ENCODE measurements at regions not wholly inside any gene's neighbourhood (a gene's known extent, or its start where the extent isn't known, plus 50 kb on each side); places are given as distances from the start of the nearest gene placed in this dataset.

- peaks cover 3% of the 10 kb centered on the region for H3K9me3 Mint-ChIP-seq (ENCODE audit: unreplicated experiment)
- no peak for FAIRE-seq
- no peak overlapping the region for H3K9ac ChIP-seq (ENCODE audit: low read length)
Observed at GRCh38 chr1:95954585-95954984, 720.6 kb downstream of the RWDD3 start.

GRCh38 chr1:95956215-95956614 is 722.2 kb downstream of the RWDD3 start:
- no peaks in the 10 kb centered on the region for H3K27me3 Mint-ChIP-seq (ENCODE audit: low read depth, unreplicated experiment)
- no peak overlapping the region for H3K27ac Mint-ChIP-seq (ENCODE audit: unreplicated experiment)
- Histone ChIP-seq H3K9me3 (ENCODE audit: insufficient read depth, low read depth, low read length) (no peaks in the 10 kb centered on the region), H3K27me3 (ENCODE audit: insufficient read depth, low read length) (no peaks in the 10 kb centered on the region), H3K9ac (ENCODE audit: low read length) (no peak overlapping the region), H2AFZ (ENCODE audit: low read depth, low read length) (no peak overlapping the region), H3K4me3 (ENCODE audit: insufficient read depth, low read depth, low read length) (no peak overlapping the region), H3K4me1 (ENCODE audit: insufficient read depth, low read length) (no peaks in the 10 kb centered on the region), H3K27ac (ENCODE audit: low read depth, low read length) (no peak overlapping the region), H3K4me2 (ENCODE audit: low read length) (no peak overlapping the region), H4K20me1 (ENCODE audit: insufficient read depth, low read length) (no peaks in the 10 kb centered on the region), H3K79me2 (ENCODE audit: insufficient read depth, low read length) (no peaks in the 10 kb centered on the region), H3K36me3 (ENCODE audit: insufficient read depth, low read length) (no peaks in the 10 kb centered on the region)
- peaks cover 3% of the 10 kb centered on the region for H3K9me3 Mint-ChIP-seq (ENCODE audit: unreplicated experiment)
- DNase-seq (ENCODE audit: low read depth) (no peak), FAIRE-seq (no peak)
- H3K4me1 Mint-ChIP-seq (ENCODE audit: low read depth, unreplicated experiment), result peaks cover 5% of the 10 kb centered on the region
- H3K4me3 Mint-ChIP-seq (ENCODE audit: unreplicated experiment), result no peak overlapping the region
- TF ChIP-seq, protein P1, sequence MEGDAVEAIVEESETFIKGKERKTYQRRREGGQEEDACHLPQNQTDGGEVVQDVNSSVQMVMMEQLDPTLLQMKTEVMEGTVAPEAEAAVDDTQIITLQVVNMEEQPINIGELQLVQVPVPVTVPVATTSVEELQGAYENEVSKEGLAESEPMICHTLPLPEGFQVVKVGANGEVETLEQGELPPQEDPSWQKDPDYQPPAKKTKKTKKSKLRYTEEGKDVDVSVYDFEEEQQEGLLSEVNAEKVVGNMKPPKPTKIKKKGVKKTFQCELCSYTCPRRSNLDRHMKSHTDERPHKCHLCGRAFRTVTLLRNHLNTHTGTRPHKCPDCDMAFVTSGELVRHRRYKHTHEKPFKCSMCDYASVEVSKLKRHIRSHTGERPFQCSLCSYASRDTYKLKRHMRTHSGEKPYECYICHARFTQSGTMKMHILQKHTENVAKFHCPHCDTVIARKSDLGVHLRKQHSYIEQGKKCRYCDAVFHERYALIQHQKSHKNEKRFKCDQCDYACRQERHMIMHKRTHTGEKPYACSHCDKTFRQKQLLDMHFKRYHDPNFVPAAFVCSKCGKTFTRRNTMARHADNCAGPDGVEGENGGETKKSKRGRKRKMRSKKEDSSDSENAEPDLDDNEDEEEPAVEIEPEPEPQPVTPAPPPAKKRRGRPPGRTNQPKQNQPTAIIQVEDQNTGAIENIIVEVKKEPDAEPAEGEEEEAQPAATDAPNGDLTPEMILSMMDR (IDR thresholded peaks at IDR 0.05; ENCODE audit: insufficient read depth, low read depth, low read length), result no peak
- no peak for TF ChIP-seq EZH2 (IDR thresholded peaks at IDR 0.05; ENCODE audit: insufficient read depth, low read length)
- H3K36me3 Mint-ChIP-seq (ENCODE audit: low read depth, unreplicated experiment), result no peaks in the 10 kb centered on the region

More at GRCh38 chr1:95954585-95954984, 720.6 kb downstream of the RWDD3 start:
- H3K4me3 Mint-ChIP-seq (ENCODE audit: unreplicated experiment), result no peak overlapping the region
- H3K27me3 ChIP-seq (ENCODE audit: insufficient read depth, low read length), result no peaks in the 10 kb centered on the region
- H2AFZ ChIP-seq (ENCODE audit: low read depth, low read length), result no peak overlapping the region
- no peaks in the 10 kb centered on the region for H3K79me2 ChIP-seq (ENCODE audit: insufficient read depth, low read length)
- no peak for TF ChIP-seq EZH2 (IDR thresholded peaks at IDR 0.05; ENCODE audit: insufficient read depth, low read length)
- TF ChIP-seq, protein P1 (IDR thresholded peaks at IDR 0.05; ENCODE audit: insufficient read depth, low read depth, low read length), result no peak
- no peaks in the 10 kb centered on the region for H3K36me3 Mint-ChIP-seq (ENCODE audit: low read depth, unreplicated experiment)
- H3K4me1 Mint-ChIP-seq (ENCODE audit: low read depth, unreplicated experiment), result peaks cover 5% of the 10 kb centered on the region
- no peak for DNase-seq (ENCODE audit: low read depth)
- no peaks in the 10 kb centered on the region for H3K27me3 Mint-ChIP-seq (ENCODE audit: low read depth, unreplicated experiment)
- no peaks in the 10 kb centered on the region for H3K36me3 ChIP-seq (ENCODE audit: insufficient read depth, low read length)
- H4K20me1 ChIP-seq (ENCODE audit: insufficient read depth, low read length), result no peaks in the 10 kb centered on the region
- no peak overlapping the region for H3K4me3 ChIP-seq (ENCODE audit: insufficient read depth, low read depth, low read length)
- no peak overlapping the region for H3K27ac ChIP-seq (ENCODE audit: low read depth, low read length)
- no peak overlapping the region for H3K27ac Mint-ChIP-seq (ENCODE audit: unreplicated experiment)
- H3K9me3 ChIP-seq (ENCODE audit: insufficient read depth, low read depth, low read length), result no peaks in the 10 kb centered on the region
- H3K4me1 ChIP-seq (ENCODE audit: insufficient read depth, low read length), result no peaks in the 10 kb centered on the region
- H3K4me2 ChIP-seq (ENCODE audit: low read length), result no peak overlapping the region

GRCh38 chr1:95957748-95958147 is 723.7 kb downstream of the RWDD3 start:
- Mint-ChIP-seq H3K27me3 (ENCODE audit: low read depth, unreplicated experiment) (no peaks in the 10 kb centered on the region), H3K4me1 (ENCODE audit: low read depth, unreplicated experiment) (no peaks in the 10 kb centered on the region), H3K27ac (ENCODE audit: unreplicated experiment) (no peak overlapping the region), H3K4me3 (ENCODE audit: unreplicated experiment) (no peak overlapping the region), H3K36me3 (ENCODE audit: low read depth, unreplicated experiment) (no peaks in the 10 kb centered on the region), H3K9me3 (ENCODE audit: unreplicated experiment) (peaks cover 3% of the 10 kb centered on the region)
- DNase-seq (ENCODE audit: low read depth), result peak; percentile 40
- TF ChIP-seq, protein P1 (IDR thresholded peaks at IDR 0.05; ENCODE audit: insufficient read depth, low read depth, low read length), result no peak
- no peak for TF ChIP-seq EZH2 (IDR thresholded peaks at IDR 0.05; ENCODE audit: insufficient read depth, low read length)
- H3K9me3 ChIP-seq (ENCODE audit: insufficient read depth, low read depth, low read length), result no peaks in the 10 kb centered on the region
- H3K27me3 ChIP-seq (ENCODE audit: insufficient read depth, low read length), result no peaks in the 10 kb centered on the region
- no peaks in the 10 kb centered on the region for H3K79me2 ChIP-seq (ENCODE audit: insufficient read depth, low read length)
- H2AFZ ChIP-seq (ENCODE audit: low read depth, low read length), result no peak overlapping the region
- H3K4me1 ChIP-seq (ENCODE audit: insufficient read depth, low read length), result no peaks in the 10 kb centered on the region
- H3K9ac ChIP-seq (ENCODE audit: low read length), result no peak overlapping the region
- H3K4me3 ChIP-seq (ENCODE audit: insufficient read depth, low read depth, low read length), result no peak overlapping the region
- no peak overlapping the region for H3K4me2 ChIP-seq (ENCODE audit: low read length)
- H3K27ac ChIP-seq (ENCODE audit: low read depth, low read length), result no peak overlapping the region
- no peaks in the 10 kb centered on the region for H4K20me1 ChIP-seq (ENCODE audit: insufficient read depth, low read length)
- no peaks in the 10 kb centered on the region for H3K36me3 ChIP-seq (ENCODE audit: insufficient read depth, low read length)
- FAIRE-seq, result no peak

Data from astrocyte (in vitro differentiated cells and primary cell).